ENCODE measurements at regions not wholly inside any gene's neighbourhood (a gene's known extent, or its start where the extent isn't known, plus 50 kb on each side); places are given as distances from the start of the nearest gene placed in this dataset.

DNA sequence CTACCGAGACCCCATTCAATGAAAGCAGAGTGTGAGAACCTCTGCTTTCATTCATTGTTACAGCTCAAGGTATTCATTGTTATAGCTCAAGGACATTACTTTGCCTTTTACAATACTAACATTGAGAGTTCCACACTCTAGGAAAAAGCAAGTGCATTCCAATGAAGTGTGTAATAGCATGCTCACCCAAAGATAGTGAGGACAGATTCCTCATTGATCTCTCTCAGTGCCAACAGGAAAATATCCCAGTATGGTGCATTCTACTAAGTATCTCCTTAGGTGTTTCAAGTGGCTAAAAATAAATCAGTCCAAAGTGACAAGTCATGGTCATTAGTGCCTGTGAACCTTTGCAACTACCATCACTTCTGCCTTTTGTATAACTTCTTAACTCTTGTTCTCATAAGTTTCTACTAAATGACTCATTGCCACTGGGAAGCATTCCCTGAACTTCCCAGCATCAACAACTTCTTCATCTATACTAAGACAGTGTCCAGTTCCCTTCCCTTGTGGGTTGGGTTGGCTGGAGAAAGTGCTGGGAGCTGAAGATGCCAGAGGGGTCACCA lies 140.7 kb upstream of the STXBP5 start:
- TF ChIP-seq, protein P1, sequence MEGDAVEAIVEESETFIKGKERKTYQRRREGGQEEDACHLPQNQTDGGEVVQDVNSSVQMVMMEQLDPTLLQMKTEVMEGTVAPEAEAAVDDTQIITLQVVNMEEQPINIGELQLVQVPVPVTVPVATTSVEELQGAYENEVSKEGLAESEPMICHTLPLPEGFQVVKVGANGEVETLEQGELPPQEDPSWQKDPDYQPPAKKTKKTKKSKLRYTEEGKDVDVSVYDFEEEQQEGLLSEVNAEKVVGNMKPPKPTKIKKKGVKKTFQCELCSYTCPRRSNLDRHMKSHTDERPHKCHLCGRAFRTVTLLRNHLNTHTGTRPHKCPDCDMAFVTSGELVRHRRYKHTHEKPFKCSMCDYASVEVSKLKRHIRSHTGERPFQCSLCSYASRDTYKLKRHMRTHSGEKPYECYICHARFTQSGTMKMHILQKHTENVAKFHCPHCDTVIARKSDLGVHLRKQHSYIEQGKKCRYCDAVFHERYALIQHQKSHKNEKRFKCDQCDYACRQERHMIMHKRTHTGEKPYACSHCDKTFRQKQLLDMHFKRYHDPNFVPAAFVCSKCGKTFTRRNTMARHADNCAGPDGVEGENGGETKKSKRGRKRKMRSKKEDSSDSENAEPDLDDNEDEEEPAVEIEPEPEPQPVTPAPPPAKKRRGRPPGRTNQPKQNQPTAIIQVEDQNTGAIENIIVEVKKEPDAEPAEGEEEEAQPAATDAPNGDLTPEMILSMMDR (IDR thresholded peaks at IDR 0.05) = no peak
- TF ChIP-seq POLR2A (IDR thresholded peaks at IDR 0.05; ENCODE audit: low read depth) = no peak
